ENCODE measurements at regions not wholly inside any gene's neighbourhood (a gene's known extent, or its start where the extent isn't known, plus 50 kb on each side); places are given as distances from the start of the nearest gene placed in this dataset.
"Not testable (repeated sequence)": the region's sequence is repeated elsewhere in the genome, so short reads cannot be mapped to it uniquely, and the experiment has no call there.

DNA sequence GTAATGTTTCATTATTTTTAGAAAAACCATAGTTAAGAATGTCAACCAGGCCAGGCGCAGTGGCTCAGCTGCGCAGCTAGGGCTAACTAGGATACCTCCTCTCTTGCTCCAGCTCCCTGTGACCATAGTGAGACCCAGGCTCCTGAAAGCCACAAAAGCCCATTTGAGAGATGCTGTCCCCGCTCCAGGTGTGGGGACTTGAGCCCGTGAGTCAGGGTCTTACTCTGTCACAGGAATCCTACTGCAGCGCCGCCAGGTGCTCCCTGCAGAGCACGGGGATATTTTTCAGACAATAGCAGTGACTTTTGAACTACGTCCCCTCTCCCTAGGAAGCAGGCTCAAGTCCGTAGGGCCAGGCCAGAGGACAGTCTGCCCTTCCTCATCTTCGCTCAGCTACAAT is 75.6 kb upstream of the NRBF2 start:
- TF ChIP-seq, protein P1, sequence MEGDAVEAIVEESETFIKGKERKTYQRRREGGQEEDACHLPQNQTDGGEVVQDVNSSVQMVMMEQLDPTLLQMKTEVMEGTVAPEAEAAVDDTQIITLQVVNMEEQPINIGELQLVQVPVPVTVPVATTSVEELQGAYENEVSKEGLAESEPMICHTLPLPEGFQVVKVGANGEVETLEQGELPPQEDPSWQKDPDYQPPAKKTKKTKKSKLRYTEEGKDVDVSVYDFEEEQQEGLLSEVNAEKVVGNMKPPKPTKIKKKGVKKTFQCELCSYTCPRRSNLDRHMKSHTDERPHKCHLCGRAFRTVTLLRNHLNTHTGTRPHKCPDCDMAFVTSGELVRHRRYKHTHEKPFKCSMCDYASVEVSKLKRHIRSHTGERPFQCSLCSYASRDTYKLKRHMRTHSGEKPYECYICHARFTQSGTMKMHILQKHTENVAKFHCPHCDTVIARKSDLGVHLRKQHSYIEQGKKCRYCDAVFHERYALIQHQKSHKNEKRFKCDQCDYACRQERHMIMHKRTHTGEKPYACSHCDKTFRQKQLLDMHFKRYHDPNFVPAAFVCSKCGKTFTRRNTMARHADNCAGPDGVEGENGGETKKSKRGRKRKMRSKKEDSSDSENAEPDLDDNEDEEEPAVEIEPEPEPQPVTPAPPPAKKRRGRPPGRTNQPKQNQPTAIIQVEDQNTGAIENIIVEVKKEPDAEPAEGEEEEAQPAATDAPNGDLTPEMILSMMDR (conservative IDR thresholded peaks at IDR 0.05) = no peak
- no peak overlapping the region for H3K27ac ChIP-seq

DNA sequence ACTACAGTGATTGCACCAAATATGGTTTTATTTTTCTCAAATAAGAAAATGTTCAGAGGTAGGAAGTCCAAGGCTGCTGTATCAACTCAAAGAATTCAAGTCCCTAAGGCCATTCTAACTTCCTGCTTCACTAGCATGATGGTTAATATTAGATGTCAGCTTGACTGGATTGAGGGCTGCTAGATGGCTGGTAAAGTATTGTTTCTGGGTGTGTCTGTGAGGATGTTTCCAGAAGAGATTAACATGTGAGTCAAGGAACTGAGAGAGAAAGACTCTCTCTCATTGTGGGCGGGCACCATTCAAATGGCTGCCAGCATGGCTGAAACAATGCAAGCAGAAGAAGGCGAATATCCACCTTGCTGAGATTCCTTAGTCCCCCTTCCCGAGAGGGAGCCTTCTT is 77.4 kb upstream of the NRBF2 start:
- TF ChIP-seq, protein P1 (conservative IDR thresholded peaks at IDR 0.05) = no peak

DNA sequence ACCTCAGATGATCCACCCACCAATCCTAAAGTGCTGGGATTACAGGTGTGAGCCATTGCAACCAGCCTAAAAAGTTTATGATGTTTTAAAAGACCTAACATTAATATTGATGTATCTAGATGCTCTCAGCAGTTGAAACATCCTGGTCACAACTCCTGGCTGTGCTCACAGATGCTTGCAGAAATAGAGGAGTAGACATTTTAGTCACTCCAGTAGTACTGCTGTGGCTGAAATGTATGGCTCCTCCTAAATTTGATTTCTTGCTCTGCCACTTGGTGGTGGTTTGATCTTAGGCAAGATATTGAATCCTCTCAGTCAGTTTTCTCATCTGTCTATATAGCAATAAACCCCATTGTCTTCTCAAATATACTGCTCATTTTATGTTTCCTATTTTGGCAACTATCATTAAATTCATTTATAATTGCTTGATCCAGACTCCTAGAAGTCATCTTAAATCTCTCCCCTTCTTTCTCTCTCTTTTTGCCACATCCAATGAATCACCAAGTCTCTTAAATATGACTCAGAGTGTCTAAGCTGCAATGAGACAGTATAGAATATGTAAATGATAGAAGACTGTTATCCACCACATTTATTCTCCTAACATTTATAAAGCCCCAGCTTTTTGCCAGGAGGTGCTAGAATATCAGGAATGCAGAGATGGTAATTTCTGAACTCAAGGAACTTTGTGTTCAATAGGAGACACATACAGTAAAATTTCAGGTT is 78.1 kb upstream of the NRBF2 start:
- TF ChIP-seq, protein P1 (conservative IDR thresholded peaks at IDR 0.05) = no peak
- no peak overlapping the region for H3K27ac ChIP-seq

More for the DNA sequence above, 77.4 kb upstream of the NRBF2 start:
- H3K27ac ChIP-seq = no peak overlapping the region

DNA sequence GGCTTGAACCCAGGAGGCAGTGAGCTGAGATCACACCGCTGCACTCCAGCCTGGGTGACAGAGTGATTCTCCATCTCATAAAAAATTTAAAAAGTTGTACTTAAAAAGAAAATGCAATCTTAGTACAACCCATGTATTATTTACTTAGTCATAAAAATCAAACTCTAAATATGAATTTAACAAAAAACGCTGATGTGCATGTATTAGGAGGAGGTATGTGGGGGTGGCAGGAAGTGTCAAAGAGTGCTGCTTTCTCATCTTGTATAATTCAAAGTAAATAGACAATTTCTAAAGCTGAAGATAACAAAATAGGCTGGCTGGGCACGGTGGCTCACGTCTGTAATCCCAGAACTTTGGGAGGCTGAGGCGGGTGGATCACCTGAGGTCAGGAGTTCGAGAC is 81.0 kb upstream of the NRBF2 start:
- TF ChIP-seq, protein P1 (conservative IDR thresholded peaks at IDR 0.05) = no peak
- no peak overlapping the region for H3K27ac ChIP-seq

DNA sequence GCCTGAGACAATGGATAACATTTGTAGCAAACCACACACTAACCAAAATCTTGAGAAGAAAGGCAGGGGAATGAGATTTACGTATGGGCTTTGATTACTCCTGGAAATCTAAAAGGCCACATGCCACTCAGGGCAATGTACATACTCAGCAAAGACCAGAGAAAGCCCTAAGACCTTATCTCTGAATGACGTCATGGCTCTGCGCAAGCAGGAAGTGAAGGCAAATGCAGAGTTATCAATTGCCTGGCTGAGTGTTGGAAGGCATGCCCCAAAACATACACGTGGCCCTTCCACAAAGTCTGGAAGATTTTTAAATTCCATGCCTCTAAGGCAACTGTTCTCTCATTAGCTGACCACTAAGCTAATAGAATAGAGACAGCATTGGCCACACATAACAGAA is 90.9 kb upstream of the NRBF2 start:
- TF ChIP-seq, protein P1 (conservative IDR thresholded peaks at IDR 0.05) = no peak
- H3K27ac ChIP-seq = no peak overlapping the region

DNA sequence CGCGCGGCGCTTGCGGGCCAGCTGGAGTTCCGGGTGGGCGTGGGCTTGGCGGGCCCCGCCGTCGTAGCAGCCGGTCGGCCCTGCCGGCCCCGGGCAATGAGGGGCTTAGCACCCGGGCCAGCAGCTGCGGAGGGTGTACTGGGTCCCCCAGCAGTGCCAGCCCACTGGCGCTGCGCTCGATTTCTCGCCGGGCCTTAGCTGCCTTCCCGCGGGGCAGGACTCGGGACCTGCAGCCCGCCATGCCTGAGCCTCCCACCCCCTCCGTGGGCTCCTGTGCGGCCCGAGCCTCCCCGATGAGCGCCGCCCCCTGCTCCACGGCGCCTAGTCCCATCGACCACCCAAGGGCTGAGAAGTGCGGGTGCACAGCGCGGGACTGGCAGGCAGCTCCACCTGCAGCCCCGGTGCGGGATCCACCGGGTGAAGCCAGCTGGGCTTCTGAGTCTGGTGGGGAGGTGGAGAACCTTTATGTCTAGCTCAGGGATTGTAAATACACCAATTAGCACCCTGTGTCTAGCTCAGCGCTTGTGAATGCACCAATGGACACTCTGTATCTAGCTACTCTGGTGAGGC is 99.4 kb upstream of the NRBF2 start:
- not testable (repeated sequence) for H3K27ac ChIP-seq

DNA sequence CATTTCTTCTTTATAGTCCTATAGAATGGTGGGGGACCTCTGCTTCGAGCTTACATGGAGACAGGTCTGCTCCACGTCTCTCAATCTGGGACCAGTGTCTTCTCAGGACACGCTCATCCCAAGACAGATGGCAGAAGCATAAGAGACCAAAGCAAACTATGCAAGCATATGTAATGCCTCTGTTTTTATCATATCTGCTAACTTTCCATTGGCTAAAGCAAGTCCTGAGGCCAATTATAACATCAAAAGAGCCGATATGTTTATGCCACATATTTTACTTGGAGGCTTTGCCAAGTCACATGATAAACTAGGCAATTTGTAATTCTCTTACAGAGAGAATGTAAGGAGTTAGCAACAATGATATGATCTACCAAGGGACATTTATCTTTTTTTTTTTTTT is 102.6 kb upstream of the NRBF2 start:
- no peak overlapping the region for H3K27ac ChIP-seq
- TF ChIP-seq, protein P1 (conservative IDR thresholded peaks at IDR 0.05) = no peak

DNA sequence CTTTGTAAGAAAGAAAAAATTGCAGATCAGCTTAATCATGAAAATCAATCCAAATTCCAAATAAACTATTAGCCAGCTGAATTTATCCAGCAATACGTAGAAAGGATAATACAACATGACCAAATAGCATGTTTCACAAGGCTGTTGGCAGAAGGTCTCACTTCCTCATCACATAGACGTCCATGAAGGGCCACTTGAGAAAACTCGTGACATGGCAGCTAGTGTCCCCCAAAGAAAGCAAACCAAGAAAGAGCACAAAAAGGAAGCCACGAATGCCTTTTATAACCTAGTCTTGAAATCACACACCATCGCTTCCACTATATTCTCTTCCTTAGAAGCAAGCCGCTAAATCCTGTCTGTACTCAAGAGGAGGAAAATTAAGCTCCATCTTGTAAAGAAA is 105.6 kb upstream of the NRBF2 start:
- H3K27ac ChIP-seq = no peak overlapping the region
- TF ChIP-seq, protein P1 (conservative IDR thresholded peaks at IDR 0.05) = no peak
